ENCODE measurements at regions not wholly inside any gene's neighbourhood (a gene's known extent, or its start where the extent isn't known, plus 50 kb on each side); places are given as distances from the start of the nearest gene placed in this dataset.
"Not testable (repeated sequence)": the region's sequence is repeated elsewhere in the genome, so short reads cannot be mapped to it uniquely, and the experiment has no call there.

GRCh38 chr2:142294225-142294624 lies 163.4 kb upstream of the LRP1B start:
- WGBS, result 79% methylated on average over 2 of the region's 2 CpGs
- no peak overlapping the region for H3K27ac ChIP-seq

GRCh38 chr2:142291969-142292368 lies 161.2 kb upstream of the LRP1B start:
- Histone ChIP-seq H3K36me3 (no peaks in the 10 kb centered on the region), H3K4me1 (replicated peaks) (no peaks in the 10 kb centered on the region), H3K9me3 (no peaks in the 10 kb centered on the region), H3K27ac (no peak overlapping the region), H3K27me3 (replicated peaks; ENCODE audit: insufficient read depth) (no peaks in the 10 kb centered on the region), H3K4me3 (no peak overlapping the region)
- no peak for DNase-seq (ENCODE audit: low spot score)
- TF ChIP-seq POLR2AphosphoS5 (IDR thresholded peaks at IDR 0.05) (no peak), POLR2A (IDR thresholded peaks at IDR 0.05) (no peak), CTCF (IDR thresholded peaks at IDR 0.05) (no peak)
- intact Hi-C loops (cut with DNase I), result no loop called here
- WGBS, result 80% methylated on average over 2 of the region's 2 CpGs

More at GRCh38 chr2:142294225-142294624, 163.4 kb upstream of the LRP1B start:
- Histone ChIP-seq H3K27me3 (replicated peaks; ENCODE audit: insufficient read depth) (no peaks in the 10 kb centered on the region), H3K9me3 (no peaks in the 10 kb centered on the region), H3K36me3 (no peaks in the 10 kb centered on the region), H3K4me3 (no peak overlapping the region), H3K4me1 (replicated peaks) (no peaks in the 10 kb centered on the region)
- DNase-seq (ENCODE audit: low spot score), result no peak
- intact Hi-C loops (cut with DNase I), result no loop called here
- TF ChIP-seq POLR2A (IDR thresholded peaks at IDR 0.05) (no peak), CTCF (IDR thresholded peaks at IDR 0.05) (no peak), POLR2AphosphoS5 (IDR thresholded peaks at IDR 0.05) (no peak)

- Histone ChIP-seq H3K36me3 (no peaks in the 10 kb centered on the region), H3K27ac (no peak overlapping the region), H3K4me1 (replicated peaks) (no peaks in the 10 kb centered on the region), H3K4me3 (no peak overlapping the region), H3K27me3 (replicated peaks; ENCODE audit: insufficient read depth) (no peaks in the 10 kb centered on the region), H3K9me3 (no peaks in the 10 kb centered on the region)
- WGBS, result 24% methylated on average over 3 of the region's 3 CpGs
- intact Hi-C loops (cut with DNase I), result no loop called here
- TF ChIP-seq POLR2A (IDR thresholded peaks at IDR 0.05) (no peak), POLR2AphosphoS5 (IDR thresholded peaks at IDR 0.05) (no peak), CTCF (IDR thresholded peaks at IDR 0.05) (no peak)
- no peak for DNase-seq (ENCODE audit: low spot score)
These were observed 160.1 kb upstream of the LRP1B start for GRCh38 chr2:142290931-142291330.

- Histone ChIP-seq H3K27me3 (replicated peaks; ENCODE audit: insufficient read depth) (no peaks in the 10 kb centered on the region), H3K27ac (no peak overlapping the region), H3K36me3 (no peaks in the 10 kb centered on the region), H3K4me3 (no peak overlapping the region), H3K4me1 (replicated peaks) (no peaks in the 10 kb centered on the region), H3K9me3 (no peaks in the 10 kb centered on the region)
- TF ChIP-seq POLR2A (IDR thresholded peaks at IDR 0.05) (no peak), CTCF (IDR thresholded peaks at IDR 0.05) (no peak), POLR2AphosphoS5 (IDR thresholded peaks at IDR 0.05) (no peak)
- DNase-seq (ENCODE audit: low spot score), result no peak
- 57% methylated on average over 7 of the region's 7 CpGs for WGBS
- intact Hi-C loops (cut with DNase I), result no loop called here
These were observed 155.8 kb upstream of the LRP1B start for GRCh38 chr2:142286618-142287017.

GRCh38 chr2:142285480-142285879 lies 154.7 kb upstream of the LRP1B start:
- TF ChIP-seq POLR2AphosphoS5 (IDR thresholded peaks at IDR 0.05) (no peak), CTCF (IDR thresholded peaks at IDR 0.05) (no peak), POLR2A (IDR thresholded peaks at IDR 0.05) (no peak)
- no peak overlapping the region for H3K27ac ChIP-seq
- H3K4me3 ChIP-seq, result no peak overlapping the region
- DNase-seq (ENCODE audit: low spot score), result no peak
- H3K27me3 ChIP-seq (replicated peaks; ENCODE audit: insufficient read depth), result no peaks in the 10 kb centered on the region
- H3K4me1 ChIP-seq (replicated peaks), result no peaks in the 10 kb centered on the region
- 87% methylated on average over 4 of the region's 4 CpGs for WGBS
- no peaks in the 10 kb centered on the region for H3K36me3 ChIP-seq
- intact Hi-C loops (cut with DNase I), result no loop called here
- no peaks in the 10 kb centered on the region for H3K9me3 ChIP-seq

- H3K27ac ChIP-seq; H3K9me3 ChIP-seq; H3K27me3 ChIP-seq (replicated peaks; ENCODE audit: insufficient read depth); intact Hi-C loops (cut with DNase I); H3K36me3 ChIP-seq; DNase-seq (ENCODE audit: low spot score); H3K4me1 ChIP-seq (replicated peaks); H3K4me3 ChIP-seq: not testable (repeated sequence)
- WGBS, result 76% methylated on average over 4 of the region's 4 CpGs
These were observed 153.5 kb upstream of the LRP1B start for GRCh38 chr2:142284336-142284735.
